HG03432 (cell line): ENCODE measurements at regions not wholly inside any gene's neighbourhood (a gene's known extent, or its start where the extent isn't known, plus 50 kb on each side); places are given as distances from the start of the nearest gene placed in this dataset.
"Not testable (repeated sequence)": the region's sequence is repeated elsewhere in the genome, so short reads cannot be mapped to it uniquely, and the experiment has no call there.

Source experiments
- ATAC-seq: cut with Tn5 transposase; IDR thresholded peaks from one replicate; pipeline ENCODE4 v1.9.1; 2021; ENCODE audit warnings: mild to moderate bottlenecking, moderate library complexity; ENCODE audit not compliant: unreplicated experiment

DNA sequence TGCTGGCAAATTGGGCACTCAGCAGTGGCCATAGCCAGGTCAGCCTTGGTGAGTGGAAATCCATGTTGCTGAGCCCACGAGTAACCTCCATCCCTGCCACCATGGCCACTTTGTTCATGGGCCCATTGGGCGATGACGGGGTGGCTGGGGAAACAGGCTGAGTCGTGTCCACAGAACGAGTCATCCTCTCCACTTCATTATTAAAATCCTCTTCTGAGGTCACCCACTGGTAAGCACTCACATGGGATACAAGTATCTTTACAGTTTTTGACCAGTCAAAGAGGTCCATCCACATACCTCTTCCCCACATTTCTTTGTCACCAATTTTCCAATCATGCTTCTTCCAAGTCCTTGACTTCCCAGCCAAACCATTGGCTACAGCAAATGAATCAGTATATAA lies 742.4 kb upstream of the RGMB start:
- ATAC-seq: not testable (repeated sequence)

DNA sequence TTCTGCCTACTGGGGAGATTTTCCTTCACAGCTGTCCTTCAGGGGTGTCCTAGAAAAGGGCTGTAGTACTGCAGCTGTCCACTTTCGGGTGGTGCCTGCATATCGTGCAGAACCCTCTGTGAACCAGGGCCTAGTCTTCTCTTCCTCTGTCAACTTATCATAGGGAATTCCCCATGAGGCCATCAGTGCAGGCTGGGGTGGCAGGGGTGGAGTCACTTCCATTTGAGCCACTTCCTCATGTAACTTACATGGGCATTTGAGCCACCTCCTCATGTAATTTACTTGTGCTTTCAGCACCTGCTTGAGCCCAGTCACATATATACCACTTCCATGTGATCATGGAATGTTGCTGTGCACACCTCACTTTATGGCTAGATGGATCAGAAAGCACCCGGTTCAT lies 742.0 kb upstream of the RGMB start:
- ATAC-seq: peak; percentile 86

DNA sequence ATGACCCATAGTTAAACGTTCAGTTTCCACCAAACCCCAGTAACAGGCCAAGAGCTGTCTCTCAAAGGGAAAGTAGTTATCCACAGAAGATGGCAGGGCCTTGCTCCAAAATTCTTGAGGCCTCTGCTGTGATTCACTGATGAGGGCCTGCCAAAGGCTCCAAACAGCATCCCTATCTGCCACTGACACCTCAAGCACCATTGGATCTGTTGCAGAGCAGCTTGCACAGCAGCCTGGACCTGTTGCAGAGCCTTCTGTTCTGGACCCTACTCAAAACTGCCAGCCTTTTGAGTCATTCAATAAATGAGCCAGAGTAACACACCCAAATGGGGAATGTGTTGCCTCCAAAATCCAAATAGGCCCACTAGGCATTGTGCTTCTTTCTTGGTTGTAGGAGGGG lies 741.5 kb upstream of the RGMB start:
- ATAC-seq: no peak

DNA sequence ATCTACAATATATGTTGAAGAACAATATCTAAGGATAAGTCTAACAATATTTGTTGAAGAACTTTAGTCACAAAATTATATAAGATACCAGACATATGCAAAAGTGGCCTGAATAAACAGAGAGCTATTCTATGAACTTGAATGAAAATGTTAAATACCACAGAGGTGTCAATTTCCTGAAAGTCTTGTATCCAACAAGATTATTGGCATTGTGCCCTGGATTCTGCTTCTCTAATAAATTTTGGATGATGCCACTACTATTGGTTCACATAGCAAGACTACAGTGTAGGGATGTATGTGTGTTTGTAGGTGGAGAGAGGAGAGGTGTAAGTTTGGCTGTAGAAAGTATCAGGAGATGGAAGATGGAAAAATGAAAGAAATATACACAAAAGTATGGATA lies 731.8 kb upstream of the RGMB start:
- ATAC-seq: no peak

DNA sequence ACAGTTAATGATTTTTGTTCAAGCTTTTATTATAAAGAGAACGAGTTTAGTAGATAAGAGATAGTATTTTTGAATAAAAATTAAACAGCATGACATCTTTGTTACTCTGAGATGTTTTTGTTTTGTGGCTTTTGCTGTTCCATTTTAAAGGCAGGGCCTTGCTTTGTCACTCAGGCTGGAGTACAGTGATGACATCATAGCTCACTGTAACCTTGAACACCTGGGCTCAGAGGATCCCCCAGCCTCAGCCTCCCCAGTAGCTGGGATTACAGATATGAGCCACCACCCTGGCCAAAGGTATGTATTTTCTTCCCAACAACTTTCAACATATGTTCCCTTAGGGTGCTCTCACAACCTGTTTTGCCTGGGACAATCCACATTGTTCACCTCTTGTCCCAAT lies 730.9 kb upstream of the RGMB start:
- ATAC-seq: no peak

DNA sequence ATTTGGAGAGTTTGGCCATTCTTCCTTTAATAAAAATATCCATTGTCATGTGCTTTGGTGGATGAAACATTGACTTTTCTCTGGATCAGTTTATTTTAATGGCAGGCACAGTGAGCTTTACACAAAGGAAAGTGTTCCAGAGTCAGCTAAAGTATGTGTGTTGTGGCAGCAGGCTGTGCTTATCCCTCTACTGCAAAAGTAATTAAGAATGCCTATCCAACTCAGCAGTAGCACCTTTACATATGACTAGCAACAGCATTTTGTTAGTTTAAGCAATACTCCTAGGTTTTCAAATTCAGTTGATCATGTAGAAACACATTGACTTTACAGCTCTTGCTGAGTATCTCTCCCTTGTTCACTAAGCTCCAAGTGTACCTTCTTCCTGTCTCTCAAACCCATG lies 730.5 kb upstream of the RGMB start:
- ATAC-seq: no peak

DNA sequence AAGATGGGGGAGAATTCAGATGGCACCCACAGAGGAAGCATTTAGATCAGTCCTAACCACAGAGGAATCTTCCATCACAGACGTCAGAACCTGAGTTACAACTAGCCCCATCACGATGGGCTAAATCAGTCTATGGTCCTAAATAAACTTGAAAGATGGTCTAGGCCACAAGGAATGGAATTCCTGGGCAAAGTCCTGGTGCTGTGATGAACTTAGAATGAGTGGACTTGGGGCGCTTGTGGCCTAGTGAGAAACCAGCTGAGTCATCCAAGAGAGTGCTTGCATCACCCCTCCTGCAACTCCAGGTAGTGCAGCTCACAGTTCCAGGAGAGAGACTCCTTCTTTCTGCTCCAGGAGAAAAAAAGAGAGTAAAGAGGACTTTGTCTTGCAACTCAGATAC lies 722.9 kb upstream of the RGMB start:
- ATAC-seq: no peak

DNA sequence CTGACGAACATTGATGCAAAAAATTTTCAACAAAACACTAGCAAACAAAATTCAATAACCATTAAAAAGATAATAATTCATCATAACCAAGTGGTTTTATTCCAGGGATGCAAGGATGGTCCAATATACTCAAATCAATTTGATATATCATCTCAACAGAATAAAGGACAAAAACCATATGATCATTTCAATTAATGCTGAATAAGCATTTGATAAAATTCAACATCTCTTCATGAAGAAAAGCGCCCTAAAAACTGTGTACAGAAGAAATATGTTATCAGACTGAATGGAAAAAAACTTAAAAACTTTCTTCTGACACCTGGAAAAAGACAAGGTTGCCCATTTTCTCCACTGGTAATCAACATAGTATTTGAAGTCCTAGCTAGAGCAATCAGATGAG lies 720.3 kb upstream of the RGMB start:
- ATAC-seq: no peak

DNA sequence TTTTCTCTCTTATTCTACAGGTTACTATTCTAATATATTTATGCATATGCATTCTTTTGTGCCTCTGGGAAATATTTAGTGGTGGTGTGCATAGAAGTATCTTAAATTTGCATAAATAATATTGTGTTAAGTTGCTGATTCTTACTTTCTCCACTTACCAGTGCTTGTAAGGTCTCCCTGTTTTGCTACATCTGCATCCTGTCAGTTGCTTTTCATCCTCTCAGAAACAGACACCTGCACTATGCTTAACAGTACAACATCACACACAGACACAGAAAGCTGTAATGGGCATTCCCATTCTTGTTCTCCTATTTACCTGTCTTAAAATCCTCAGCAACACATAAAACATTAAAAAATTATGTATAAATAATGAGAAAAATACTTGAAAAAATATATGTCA lies 713.3 kb upstream of the RGMB start:
- no peak for ATAC-seq

DNA sequence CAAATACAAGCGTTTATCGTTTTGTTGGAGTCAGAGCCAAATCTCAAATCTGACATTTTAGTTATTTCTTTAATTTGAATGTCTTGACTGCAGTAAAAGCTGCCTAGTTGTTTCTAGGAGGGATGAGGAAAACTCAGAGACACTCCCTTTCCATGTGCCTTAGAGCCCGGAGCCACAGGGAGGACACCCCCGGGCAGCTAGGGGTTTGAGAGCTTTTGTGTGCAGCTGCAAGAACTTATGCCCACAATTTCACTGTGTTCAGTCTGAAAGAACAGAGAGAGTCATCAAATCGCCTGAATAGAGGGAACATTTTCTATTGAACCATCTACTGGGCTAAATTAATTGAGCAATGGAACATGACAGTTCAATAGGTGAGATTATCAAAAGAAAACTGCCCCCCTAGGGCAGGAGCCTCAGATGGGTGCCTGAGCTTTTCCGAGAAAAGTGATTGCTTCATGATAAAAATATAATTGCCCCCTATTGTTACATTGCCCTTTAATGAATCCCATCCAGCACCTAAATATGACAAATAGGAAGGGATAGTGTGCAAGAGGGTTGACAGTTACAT lies 709.3 kb upstream of the RGMB start:
- ATAC-seq: no peak

DNA sequence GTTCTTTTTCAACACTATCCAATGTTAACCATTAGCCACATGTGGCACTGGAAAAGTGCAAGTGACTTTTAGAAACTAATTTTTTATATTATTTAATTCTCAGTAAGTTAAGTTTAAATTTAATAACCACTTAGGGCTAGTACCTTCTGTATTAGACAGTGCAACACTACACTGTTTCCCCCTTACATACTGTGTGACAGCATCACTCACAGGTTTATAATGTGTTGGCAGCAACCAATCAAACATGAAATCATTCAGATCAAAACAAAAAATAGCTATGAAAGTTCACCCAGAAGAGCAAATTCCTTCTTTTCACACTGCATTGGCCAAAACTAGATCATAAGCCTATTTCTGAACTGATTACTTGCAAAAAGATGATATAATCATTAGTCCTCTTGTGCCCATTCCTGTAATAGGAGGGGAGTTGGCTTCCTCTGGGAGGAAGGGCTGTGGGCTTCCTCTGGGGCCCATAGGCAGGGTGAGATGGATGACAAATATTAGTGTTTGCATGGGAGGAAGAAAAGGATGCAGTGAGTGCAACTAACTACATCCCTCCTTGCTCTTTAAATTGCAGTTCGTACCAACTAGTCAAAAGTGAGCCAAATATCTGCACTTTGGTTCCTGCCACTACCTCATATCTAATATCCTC lies 708.1 kb upstream of the RGMB start:
- no peak for ATAC-seq

DNA sequence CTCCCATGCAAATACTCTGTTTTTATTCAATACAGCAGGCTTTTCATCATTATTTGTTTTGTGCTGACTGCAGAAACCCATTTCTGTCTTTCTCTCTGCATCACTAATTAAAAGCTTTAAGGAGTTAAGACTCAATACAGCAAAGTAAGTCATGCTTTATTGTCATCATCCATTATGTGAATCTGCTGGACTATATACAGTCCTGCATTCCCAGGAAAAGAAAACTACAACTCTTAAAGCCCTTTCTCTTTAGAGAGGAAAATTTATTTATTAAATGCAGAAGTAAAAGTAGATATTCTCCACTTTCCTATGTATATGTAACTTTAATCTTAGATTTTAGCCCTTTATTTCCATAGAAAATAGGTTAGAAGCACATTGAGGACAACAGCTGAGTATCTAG lies 706.6 kb upstream of the RGMB start:
- ATAC-seq: no peak

DNA sequence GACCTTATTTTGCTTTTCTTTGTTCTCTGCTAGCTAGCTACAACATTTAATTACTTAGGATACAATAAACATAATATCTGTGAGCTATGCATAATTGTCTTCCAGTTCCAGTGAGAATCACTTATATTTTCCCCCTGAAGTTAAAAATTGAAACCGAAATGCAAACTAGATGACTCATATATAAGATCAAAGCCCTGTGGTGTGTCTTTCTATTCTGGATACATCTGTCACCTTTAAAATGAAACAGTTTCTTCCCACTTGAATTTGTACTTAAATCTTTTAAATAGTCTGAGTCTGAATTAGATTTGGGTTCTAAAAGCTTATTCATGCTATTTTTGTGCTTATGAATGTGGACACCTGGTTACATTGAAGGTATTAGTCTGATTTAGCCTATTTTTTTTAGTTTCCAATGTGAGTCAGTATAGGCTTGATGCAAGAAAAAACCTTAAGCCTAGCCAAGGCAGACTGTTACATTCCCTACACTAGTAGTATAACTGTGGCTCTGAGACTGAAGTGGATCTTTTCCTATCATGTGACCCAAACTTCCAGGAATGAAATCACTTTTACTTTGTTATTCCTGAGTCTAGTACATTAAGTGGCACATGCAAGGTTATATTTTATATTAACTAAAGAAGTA lies 703.5 kb upstream of the RGMB start:
- peak; percentile 94 for ATAC-seq

DNA sequence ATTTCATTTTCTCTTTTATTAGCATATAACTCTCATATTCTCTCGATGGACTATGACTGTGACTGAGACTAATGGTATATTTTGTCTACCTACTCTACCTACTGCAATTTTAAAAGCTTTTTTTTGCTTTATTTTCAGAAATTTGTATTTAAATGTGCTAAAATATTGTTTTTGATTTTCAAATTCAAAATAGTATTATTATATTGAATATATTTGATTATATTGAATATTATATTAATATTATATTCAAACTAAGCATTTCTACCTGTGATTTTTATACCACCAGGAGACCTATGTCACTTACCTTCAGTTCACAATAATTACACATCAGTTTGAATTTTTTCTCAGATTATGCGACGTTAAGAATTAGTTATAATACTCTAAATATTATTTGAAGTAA lies 700.5 kb upstream of the RGMB start:
- ATAC-seq: no peak

DNA sequence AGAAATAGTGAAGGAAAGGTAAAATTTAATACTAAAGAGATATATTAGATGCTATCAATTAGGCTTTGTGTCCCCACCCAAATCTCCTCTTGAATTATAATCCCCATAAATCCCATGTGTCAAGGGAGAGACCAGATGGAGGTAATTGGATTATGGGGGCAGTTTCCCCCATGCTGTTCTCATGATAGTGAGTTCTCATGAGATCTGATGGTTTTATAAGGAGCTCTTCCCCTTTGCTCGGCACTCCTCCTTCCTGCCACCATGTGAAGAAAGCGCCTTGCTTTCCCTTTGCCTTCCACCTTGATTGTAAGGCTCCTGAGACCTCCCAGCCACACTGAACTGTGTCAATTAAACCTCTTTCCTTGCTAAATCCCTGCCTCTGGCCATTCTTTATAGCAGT lies 697.0 kb upstream of the RGMB start:
- ATAC-seq: no peak

DNA sequence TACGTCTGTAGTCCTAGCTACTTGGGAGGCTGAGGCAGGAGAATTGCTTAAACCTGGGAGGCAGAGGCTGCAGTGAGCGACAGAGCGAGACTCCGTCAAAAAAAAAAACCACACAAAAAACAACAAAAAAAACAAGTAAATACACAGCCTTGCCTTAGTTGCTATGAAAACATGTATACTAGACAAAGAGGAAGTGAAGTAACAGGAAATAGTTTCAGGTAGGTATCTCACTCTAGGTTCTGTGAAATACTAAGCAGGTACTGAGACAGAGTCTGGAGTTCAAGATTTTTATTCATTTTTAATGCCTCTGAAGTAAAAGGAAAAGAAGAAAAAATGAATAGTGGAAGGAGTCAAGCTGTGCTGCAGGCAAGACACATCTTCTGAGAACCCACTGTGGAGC lies 687.9 kb upstream of the RGMB start:
- no peak for ATAC-seq

DNA sequence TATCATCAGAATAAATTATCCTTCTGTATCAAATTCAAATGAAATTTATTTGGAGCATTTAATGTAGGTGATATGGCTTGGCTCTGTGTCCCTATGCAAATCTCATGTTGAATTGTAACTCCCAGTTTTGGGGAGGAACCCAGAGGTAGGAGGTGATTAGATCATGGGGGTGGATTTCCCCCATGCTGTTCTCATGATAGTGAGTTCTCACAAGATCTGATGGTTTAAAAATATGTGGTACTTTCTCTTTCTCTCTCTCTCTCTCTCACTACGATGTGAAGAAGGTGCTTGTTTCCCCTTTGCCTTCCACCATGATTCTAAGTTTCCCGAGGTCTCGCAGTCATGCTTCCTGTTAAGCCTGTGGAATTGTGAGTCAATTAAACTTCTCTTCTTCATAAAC lies 678.4 kb upstream of the RGMB start:
- peak; percentile 63 for ATAC-seq

DNA sequence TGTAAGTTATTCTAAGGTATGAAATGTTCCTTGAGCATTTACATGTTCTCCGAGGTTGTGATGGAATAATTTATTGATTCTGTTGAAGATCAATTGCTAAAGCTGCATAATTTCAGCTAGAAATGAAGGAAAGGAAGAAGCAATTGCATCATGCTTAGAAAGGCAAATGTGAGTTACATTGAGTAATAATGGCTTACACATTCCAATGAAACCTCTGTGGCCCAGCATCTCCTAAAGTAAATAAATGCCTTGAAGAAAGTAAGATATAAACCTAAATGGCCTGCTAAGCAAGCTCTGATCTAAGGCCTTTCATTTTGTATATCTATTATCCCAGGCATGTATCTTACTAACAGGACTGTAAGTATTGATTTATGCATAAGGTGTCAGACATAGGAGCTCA lies 677.3 kb upstream of the RGMB start:
- no peak for ATAC-seq

DNA sequence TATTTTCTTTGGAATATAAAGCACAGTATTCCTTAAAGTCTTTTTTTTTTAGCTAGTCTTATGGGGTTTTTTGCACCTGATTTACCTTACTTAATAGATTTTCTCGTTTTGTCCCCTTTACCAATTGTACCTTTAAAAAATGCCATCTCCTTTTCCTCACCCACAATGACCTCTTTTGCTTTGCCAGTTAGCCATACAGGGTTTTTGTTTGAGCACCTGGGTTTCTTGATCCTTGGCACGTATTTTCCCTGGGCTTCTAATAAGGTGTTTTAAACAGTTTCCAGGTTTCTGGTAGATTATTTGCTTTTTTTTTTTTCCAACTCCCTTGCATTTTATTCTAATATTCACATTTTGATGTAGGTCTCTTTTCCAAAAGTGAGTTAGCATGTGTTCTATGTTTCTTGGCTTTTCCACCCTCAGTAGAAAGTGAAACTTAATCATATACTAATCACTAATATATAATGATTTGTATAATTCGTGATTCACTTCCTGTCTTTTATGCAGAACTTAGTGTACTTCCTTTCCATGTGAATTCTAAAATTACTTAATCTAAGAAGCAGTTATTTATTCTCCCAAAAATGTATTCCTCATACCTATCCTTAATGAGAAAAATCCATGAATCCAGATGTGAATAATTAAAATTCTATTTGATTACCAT lies 673.9 kb upstream of the RGMB start:
- no peak for ATAC-seq

DNA sequence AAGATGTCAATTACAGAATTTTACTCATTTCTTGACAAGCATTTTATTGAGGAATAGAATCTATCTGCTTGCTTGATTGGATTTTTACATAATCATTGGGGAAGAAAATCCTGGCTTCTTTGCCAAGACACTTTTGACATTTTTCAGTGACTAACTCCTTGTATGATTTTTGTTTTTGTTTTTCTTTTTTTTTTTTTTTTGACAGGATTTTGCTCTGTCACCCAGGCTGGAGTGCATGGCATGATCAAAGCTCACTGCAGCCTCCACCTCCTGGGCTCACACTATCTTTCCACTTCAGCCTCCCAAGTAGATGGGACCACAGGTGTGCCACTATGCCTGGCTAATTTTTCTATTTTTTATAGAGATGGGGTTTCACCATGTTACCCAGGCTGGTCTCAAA lies 672.3 kb upstream of the RGMB start:
- no peak for ATAC-seq

DNA sequence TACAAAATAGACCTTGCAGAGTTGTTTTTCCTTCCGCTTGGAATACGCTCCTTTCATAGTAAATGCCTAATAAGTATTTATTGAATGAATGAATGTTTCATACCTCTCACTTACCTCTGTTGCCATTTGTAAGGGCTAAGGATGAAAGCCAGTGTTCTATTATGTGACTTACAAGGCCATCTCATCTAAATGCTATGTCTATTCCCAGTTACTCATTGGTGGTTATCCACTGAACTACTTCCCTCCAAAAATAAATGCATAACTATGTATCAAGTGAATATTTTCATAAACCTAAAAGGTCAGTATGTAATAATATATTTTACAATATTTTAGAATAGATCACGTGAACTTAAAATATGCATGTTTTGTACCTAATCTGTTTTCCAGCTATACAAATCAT lies 670.5 kb upstream of the RGMB start:
- no peak for ATAC-seq

DNA sequence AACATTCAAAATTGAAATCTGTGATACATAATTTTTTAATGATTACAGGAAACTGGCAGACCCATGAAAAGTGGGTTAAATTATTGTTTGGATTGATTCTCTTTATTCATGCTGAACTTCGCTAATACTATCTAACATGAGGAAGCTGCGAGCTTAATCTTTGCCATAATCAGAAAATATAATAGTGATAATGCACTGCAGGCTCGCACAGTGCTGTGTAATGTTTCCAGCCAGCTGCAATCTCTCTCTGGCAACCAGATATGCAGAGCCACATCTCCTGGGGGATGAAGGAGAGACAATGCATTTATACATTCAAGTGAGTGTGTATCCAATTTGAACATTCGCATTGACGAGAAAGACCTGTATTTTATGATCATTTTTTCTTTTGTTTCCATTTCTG lies 669.7 kb upstream of the RGMB start:
- no peak for ATAC-seq
